GM12874 (cell line): ENCODE measurements at regions not wholly inside any gene's neighbourhood (a gene's known extent, or its start where the extent isn't known, plus 50 kb on each side); places are given as distances from the start of the nearest gene placed in this dataset.

Source experiments
- CTCF ChIP-seq: IDR thresholded peaks from 2 replicates; pipeline ENCODE4 v1.5.1; 2011; ENCODE audit warnings: low read depth, mild to moderate bottlenecking, control low read depth, low read length, moderate library complexity; ENCODE audit not compliant: insufficient read depth

- TF ChIP-seq CTCF: no peak
Measured at GRCh38 chrX:30085571-30085970, 129.8 kb upstream of the MAGEB2 start.

GRCh38 chrX:30111431-30111830, 103.9 kb upstream of the MAGEB2 start:
- no peak for TF ChIP-seq CTCF

GRCh38 chrX:30141966-30142365, 73.4 kb upstream of the MAGEB2 start:
- TF ChIP-seq CTCF: peak; percentile 8; the same call in 1 of the 2 replicates

- no peak for TF ChIP-seq CTCF
Measured at GRCh38 chrX:30144221-30144620, 71.1 kb upstream of the MAGEB2 start.

- no peak for TF ChIP-seq CTCF
Measured at GRCh38 chrX:30144971-30145731, 70.2 kb upstream of the MAGEB2 start.

GRCh38 chrX:30147996-30148643, 67.2 kb upstream of the MAGEB2 start:
- TF ChIP-seq CTCF: no peak

- TF ChIP-seq CTCF: no peak
Measured at GRCh38 chrX:30150196-30150895, 65.0 kb upstream of the MAGEB2 start.
